ENCODE measurements at regions not wholly inside any gene's neighbourhood (a gene's known extent, or its start where the extent isn't known, plus 50 kb on each side); places are given as distances from the start of the nearest gene placed in this dataset.
"Not testable (repeated sequence)": the region's sequence is repeated elsewhere in the genome, so short reads cannot be mapped to it uniquely, and the experiment has no call there.

DNA sequence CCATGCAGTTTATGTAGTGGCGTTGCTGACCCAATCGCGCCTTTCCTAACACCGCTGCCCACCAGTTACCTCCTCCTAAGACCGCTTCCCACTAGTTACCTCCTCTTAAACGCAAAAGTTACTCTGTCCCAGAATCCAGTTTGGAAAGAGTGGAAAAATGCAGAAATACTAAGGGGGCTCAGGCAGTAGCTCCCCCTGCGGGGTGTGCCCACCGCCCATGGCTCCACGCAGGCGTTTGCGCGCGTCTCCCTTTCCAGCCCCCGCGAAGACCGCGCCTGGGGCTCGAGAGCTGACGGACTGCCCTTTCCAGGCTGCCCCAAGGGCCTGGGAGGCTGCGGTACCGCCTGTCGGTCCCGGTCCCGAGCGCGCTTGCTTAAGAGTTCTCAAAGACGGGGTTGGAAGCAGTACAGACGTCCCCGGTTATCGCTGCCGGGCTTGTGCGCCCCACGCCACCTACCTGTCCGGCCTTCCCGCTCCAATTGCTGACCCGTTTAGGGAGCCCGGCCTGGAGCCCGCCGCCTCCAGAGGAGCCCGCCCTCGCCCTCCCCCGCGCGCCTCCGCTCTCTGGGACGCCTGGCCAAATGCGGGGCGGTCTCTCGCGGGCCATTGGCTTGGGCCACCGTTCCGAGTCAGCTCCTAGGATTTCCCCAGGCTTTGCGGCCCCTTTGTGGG is 414.1 kb upstream of the ESRRG start:
- H3K9ac ChIP-seq (ENCODE audit: low read depth, low read length): no peak overlapping the region
- no peak overlapping the region for H3K27ac ChIP-seq (ENCODE audit: low read depth, low read length)
- H3K4me3 ChIP-seq (ENCODE audit: low read length): peak overlapping the region; percentile 67
- no peaks in the 10 kb centered on the region for H3K36me3 ChIP-seq (ENCODE audit: insufficient read depth, low read length)
- under 1% methylated on average over 53 of the region's 53 CpGs for WGBS
- peaks cover 37% of the 10 kb centered on the region for H3K4me1 ChIP-seq (ENCODE audit: insufficient read depth, low read length)
- no peaks in the 10 kb centered on the region for H3K9me3 ChIP-seq (ENCODE audit: insufficient read depth, low read depth, low read length)
- H3K27me3 ChIP-seq (ENCODE audit: insufficient read depth, low read length): peaks cover 100% of the 10 kb centered on the region

DNA sequence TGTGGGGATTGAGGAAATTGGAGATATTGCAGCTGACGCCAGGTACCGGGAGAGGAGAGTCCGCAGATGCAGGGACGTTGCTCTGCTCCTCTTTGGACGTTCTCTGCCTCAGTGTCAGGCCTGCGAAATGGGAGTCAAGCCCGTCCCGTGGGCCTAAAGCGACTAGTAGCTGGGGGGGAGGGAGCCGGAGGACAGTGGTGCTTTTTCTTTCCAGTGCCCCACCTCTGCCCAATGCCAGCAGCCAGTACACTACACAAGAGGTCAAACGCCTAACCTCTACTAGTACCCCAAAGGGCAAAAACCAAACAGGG is 413.6 kb upstream of the ESRRG start:
- H3K27me3 ChIP-seq (ENCODE audit: insufficient read depth, low read length): peaks cover 100% of the 10 kb centered on the region

DNA sequence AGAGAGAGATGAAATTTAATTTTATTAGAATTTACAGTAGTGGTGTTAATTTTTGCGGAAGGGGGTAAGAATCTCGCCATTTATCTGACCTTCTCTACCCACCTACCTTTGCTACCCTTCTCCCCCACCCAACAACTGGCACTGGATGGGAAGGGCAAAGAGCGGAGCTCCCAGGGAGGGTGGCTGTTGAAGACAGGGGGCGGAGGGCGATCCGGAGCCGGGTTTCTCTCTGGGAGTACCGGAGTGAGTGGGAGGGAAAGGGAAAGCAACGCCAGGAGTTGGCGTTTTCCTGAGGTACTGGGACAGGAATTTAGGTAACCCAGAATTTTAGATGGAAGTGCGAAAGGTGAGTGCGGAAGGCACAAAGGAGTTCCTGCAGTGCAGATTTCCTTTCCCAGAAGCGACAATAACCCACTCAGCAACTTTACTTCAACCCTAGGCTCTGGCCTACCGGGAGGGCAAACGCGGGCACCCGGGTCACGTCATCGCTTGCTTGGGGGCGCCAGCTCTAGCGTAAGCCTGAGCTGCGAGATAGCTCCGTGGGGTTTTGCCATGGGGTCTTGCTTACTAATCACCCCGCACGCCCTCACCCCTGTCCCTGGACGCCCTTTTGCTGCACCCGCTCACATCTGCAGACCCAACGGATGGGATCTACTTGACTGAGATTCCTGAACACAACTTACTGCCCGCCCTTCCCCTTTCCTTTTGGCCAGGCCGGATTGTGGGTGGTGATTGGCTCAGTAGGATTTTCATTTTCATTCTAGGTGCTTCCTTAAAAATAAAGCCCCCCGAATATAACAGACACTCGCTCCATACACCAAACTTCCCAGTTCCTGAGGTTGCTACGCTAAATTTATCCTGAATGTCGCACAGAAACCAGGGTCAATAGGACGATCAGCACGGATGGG is 413.0 kb upstream of the ESRRG start:
- under 1% methylated on average over 32 of the region's 36 CpGs for WGBS
- H3K4me3 ChIP-seq (ENCODE audit: low read length): peak overlapping the region; percentile 67
- H3K27me3 ChIP-seq (ENCODE audit: insufficient read depth, low read length): peaks cover 100% of the 10 kb centered on the region
- no peaks in the 10 kb centered on the region for H3K9me3 ChIP-seq (ENCODE audit: insufficient read depth, low read depth, low read length)
- no peaks in the 10 kb centered on the region for H3K36me3 ChIP-seq (ENCODE audit: insufficient read depth, low read length)
- H3K4me1 ChIP-seq (ENCODE audit: insufficient read depth, low read length): peaks cover 26% of the 10 kb centered on the region
- H3K27ac ChIP-seq (ENCODE audit: low read depth, low read length): no peak overlapping the region
- no peak overlapping the region for H3K9ac ChIP-seq (ENCODE audit: low read depth, low read length)

More for the DNA sequence above, 413.6 kb upstream of the ESRRG start:
- Histone ChIP-seq H3K9ac (ENCODE audit: low read depth, low read length) (no peak overlapping the region), H3K9me3 (ENCODE audit: insufficient read depth, low read depth, low read length) (no peaks in the 10 kb centered on the region), H3K27ac (ENCODE audit: low read depth, low read length) (no peak overlapping the region), H3K36me3 (ENCODE audit: insufficient read depth, low read length) (no peaks in the 10 kb centered on the region), H3K4me3 (ENCODE audit: low read length) (peak overlapping the region; percentile 67), H3K4me1 (ENCODE audit: insufficient read depth, low read length) (peaks cover 32% of the 10 kb centered on the region)
- 2% methylated on average over 11 of the region's 11 CpGs for whole genome bisulfite sequencing

DNA sequence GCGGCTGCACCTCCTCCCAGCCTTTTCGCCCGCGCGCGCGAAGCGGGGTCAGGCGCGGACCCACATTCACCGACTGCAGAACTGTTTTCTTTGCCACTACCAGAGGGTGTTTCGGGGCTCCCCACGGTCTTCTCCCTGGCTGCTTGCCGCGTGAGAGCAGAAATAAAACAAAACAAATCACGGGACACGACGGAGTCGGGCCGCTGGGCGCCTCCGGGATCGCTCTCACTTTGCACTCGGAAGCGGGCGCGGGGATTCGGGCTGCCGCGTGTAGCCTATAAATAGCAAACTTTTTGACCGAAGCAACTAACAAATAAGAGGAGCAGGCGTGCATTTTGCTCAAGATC is 412.3 kb upstream of the ESRRG start:
- Histone ChIP-seq H3K27me3 (ENCODE audit: insufficient read depth, low read length) (peaks cover 100% of the 10 kb centered on the region), H3K27ac (ENCODE audit: low read depth, low read length) (no peak overlapping the region), H3K4me1 (ENCODE audit: insufficient read depth, low read length) (peaks cover 19% of the 10 kb centered on the region), H3K9ac (ENCODE audit: low read depth, low read length) (no peak overlapping the region), H3K9me3 (ENCODE audit: insufficient read depth, low read depth, low read length) (no peaks in the 10 kb centered on the region), H3K4me3 (ENCODE audit: low read length) (peak overlapping the region; percentile 67), H3K36me3 (ENCODE audit: insufficient read depth, low read length) (no peaks in the 10 kb centered on the region)
- WGBS: under 1% methylated on average over 31 of the region's 32 CpGs

DNA sequence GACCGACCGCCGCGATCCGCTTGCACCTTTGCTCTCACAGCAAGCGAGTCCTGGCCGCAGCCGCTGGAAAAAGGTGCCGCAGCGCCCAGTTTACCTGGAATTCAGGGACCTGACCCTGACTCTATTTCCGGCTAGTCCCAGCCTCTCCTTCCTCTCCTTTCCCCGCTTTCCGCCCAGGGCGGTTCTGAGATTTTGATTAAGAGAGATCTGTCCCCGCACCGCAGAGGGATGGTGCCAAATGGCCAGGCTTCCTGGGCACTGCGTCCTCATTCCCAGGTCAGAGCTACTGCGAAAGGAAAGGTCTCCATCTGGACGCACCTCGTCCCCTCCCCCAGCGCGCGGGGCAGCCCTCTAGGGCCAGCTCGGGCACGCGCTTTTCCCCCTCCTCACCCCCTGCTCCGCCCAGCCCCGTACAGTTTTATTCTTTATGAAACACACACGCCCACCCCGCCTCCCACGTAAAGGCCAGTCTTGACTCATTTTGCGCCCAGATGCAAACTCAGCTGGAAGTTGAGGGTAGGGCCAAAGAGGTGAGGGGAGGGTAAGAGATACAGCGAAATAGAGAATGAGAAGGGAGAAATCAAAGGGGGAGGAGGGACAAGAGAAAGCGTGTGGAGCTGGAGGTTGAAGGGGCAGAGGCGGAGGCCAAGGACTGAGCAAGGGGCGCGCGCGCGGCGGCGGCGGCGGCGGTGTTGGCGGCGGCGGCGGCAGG is 411.8 kb upstream of the ESRRG start:
- peaks cover 96% of the 10 kb centered on the region for H3K27me3 ChIP-seq (ENCODE audit: insufficient read depth, low read length)
- no peaks in the 10 kb centered on the region for H3K36me3 ChIP-seq (ENCODE audit: insufficient read depth, low read length)
- no peaks in the 10 kb centered on the region for H3K9me3 ChIP-seq (ENCODE audit: insufficient read depth, low read depth, low read length)
- H3K4me3 ChIP-seq (ENCODE audit: low read length): peak overlapping the region; percentile 67
- no peak overlapping the region for H3K27ac ChIP-seq (ENCODE audit: low read depth, low read length)
- H3K4me1 ChIP-seq (ENCODE audit: insufficient read depth, low read length): peaks cover 19% of the 10 kb centered on the region
- no peak overlapping the region for H3K9ac ChIP-seq (ENCODE audit: low read depth, low read length)
- WGBS: under 1% methylated on average over 49 of the region's 49 CpGs

DNA sequence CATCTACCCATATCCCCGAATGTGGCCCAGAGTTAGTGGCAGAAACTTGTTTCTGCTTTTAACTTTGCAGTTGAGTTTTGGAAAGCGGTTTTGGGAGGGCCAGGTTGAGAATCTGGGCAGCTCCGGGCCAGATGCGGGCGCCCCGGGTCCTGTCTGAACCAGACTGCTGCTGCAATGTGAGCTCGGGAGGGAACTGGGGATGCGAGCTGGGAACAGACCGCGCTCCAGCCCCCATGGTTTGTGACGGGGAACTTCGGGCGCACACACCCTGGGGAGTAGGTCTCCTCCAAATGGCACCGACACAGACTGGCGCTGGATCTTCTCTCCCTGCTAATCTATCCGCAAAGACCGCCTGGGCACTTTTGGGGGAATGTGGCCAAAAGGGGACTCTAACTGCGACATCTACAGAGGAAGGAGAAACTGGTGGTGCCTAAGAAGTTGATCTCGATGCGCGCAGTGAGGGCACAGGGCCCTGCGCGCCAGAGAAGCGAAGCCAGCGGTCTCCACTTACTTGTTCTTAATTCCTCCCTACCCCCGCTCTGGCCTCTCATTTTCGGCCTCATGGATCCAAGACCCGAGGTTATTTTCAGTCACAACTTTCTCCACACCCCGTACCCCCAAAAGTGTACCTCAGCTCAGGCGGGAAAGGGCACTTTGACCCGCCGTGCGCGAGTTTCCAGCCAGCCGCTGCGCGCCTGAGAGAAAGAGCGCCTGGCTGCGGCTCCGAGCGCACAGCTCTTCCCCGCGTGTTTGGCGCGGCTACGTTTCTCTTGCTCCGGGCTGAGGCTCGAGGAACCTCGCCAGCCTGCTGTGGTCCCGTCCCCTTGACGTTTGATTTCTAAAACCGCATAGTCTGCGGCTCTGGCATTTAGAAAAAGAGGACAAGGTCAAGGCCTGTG is 411.0 kb upstream of the ESRRG start:
- no peak overlapping the region for H3K27ac ChIP-seq (ENCODE audit: low read depth, low read length)
- H3K36me3 ChIP-seq (ENCODE audit: insufficient read depth, low read length): no peaks in the 10 kb centered on the region
- H3K4me3 ChIP-seq (ENCODE audit: low read length): peak overlapping the region; percentile 67
- H3K27me3 ChIP-seq (ENCODE audit: insufficient read depth, low read length): peaks cover 95% of the 10 kb centered on the region
- peaks cover 16% of the 10 kb centered on the region; the same call in 1 of the 2 replicates for H3K4me1 ChIP-seq (ENCODE audit: insufficient read depth, low read length)
- no peak overlapping the region for H3K9ac ChIP-seq (ENCODE audit: low read depth, low read length)
- no peaks in the 10 kb centered on the region for H3K9me3 ChIP-seq (ENCODE audit: insufficient read depth, low read depth, low read length)
- 2% methylated on average over 53 of the region's 53 CpGs for WGBS

DNA sequence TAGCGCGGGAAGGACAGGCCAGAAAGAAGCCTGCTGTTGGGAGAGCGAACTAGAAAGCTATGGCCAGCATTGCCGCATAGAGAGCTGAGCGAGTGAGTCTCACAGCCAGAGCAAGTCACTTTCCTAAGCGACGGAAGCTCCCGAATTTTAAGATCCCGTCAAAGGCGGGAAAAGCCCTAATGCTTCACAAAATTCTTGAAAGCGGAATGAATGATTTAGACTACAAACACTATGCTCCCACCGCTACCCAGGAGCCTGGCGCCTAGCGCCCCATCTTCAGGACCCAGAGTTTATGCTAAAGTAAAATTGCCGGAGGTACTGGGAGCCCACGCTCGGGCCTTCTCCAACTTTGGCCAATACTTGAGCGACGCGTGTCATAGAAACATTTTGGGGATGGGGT is 409.9 kb upstream of the ESRRG start:
- Histone ChIP-seq H3K27ac (ENCODE audit: low read depth, low read length) (no peak overlapping the region), H3K36me3 (ENCODE audit: insufficient read depth, low read length) (no peaks in the 10 kb centered on the region), H3K4me1 (ENCODE audit: insufficient read depth, low read length) (peaks cover 7% of the 10 kb centered on the region; the same call in 1 of the 2 replicates), H3K9ac (ENCODE audit: low read depth, low read length) (no peak overlapping the region), H3K9me3 (ENCODE audit: insufficient read depth, low read depth, low read length) (no peaks in the 10 kb centered on the region), H3K27me3 (ENCODE audit: insufficient read depth, low read length) (peaks cover 85% of the 10 kb centered on the region), H3K4me3 (ENCODE audit: low read length) (no peak overlapping the region)
- 84% methylated on average over 20 of the region's 20 CpGs for WGBS

GRCh38 chr1:217123340-217123739 is 400.1 kb upstream of the ESRRG start:
- 100% methylated on average over 1 of the region's 1 CpG for WGBS
- H3K36me3 ChIP-seq (ENCODE audit: insufficient read depth, low read length); H3K4me3 ChIP-seq (ENCODE audit: low read length); H3K27me3 ChIP-seq (ENCODE audit: insufficient read depth, low read length); H3K4me1 ChIP-seq (ENCODE audit: insufficient read depth, low read length); H3K27ac ChIP-seq (ENCODE audit: low read depth, low read length); H3K9me3 ChIP-seq (ENCODE audit: insufficient read depth, low read depth, low read length); H3K9ac ChIP-seq (ENCODE audit: low read depth, low read length): not testable (repeated sequence)

DNA sequence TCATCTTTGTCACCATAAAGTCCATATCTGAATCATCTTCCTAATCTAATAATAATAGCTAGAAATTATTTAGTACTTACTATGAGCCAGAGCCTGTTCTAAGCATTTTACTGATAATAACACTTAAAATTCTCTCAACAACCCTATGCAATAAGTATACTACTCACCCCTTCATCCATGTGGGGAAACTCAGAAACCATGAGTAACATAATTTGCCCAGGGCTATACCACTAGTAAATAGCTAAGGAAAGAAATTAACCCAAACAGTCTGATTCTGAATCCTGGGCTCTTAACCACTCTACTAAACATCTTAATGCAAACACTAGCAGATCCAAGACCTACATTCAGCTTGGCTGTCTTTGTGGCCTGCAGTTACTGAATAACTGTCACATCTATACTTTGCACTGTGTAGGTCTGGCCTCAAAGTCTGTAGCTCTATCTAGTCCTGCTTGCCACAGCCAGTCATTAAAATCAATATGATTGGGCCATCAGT is 394.8 kb upstream of the ESRRG start:
- H3K27ac ChIP-seq (ENCODE audit: low read depth, low read length): no peak overlapping the region

GRCh38 chr1:217115404-217116380 is 392.5 kb upstream of the ESRRG start:
- no peaks in the 10 kb centered on the region for H3K4me1 ChIP-seq (ENCODE audit: insufficient read depth, low read length)
- WGBS: 86% methylated on average over 5 of the region's 5 CpGs
- no peaks in the 10 kb centered on the region for H3K9me3 ChIP-seq (ENCODE audit: insufficient read depth, low read depth, low read length)
- no peak overlapping the region for H3K9ac ChIP-seq (ENCODE audit: low read depth, low read length)
- no peak overlapping the region for H3K27ac ChIP-seq (ENCODE audit: low read depth, low read length)
- H3K27me3 ChIP-seq (ENCODE audit: insufficient read depth, low read length): no peaks in the 10 kb centered on the region
- no peak overlapping the region for H3K4me3 ChIP-seq (ENCODE audit: low read length)
- H3K36me3 ChIP-seq (ENCODE audit: insufficient read depth, low read length): no peaks in the 10 kb centered on the region

More for the DNA sequence above, 394.8 kb upstream of the ESRRG start:
- H3K27me3 ChIP-seq (ENCODE audit: insufficient read depth, low read length): no peaks in the 10 kb centered on the region
- no peaks in the 10 kb centered on the region for H3K9me3 ChIP-seq (ENCODE audit: insufficient read depth, low read depth, low read length)
- no peak overlapping the region for H3K4me3 ChIP-seq (ENCODE audit: low read length)
- no peaks in the 10 kb centered on the region for H3K36me3 ChIP-seq (ENCODE audit: insufficient read depth, low read length)
- H3K4me1 ChIP-seq (ENCODE audit: insufficient read depth, low read length): no peaks in the 10 kb centered on the region
- no peak overlapping the region for H3K9ac ChIP-seq (ENCODE audit: low read depth, low read length)
